ENCODE measurements at regions not wholly inside any gene's neighbourhood (a gene's known extent, or its start where the extent isn't known, plus 50 kb on each side); places are given as distances from the start of the nearest gene placed in this dataset.

- TF ChIP-seq REST (IDR thresholded peaks at IDR 0.05; ENCODE audit: insufficient read depth in 1 of 2, low read depth in 2 of 2, low read length in 2 of 2), result no peak
- no peak for TF ChIP-seq SIN3A (IDR thresholded peaks at IDR 0.05; ENCODE audit: borderline replicate concordance, insufficient read depth, low read length)
These were observed 422.0 kb upstream of the ZNF385D start for GRCh38 chr3:22172964-22173363.
